ENCODE measurements at regions not wholly inside any gene's neighbourhood (a gene's known extent, or its start where the extent isn't known, plus 50 kb on each side); places are given as distances from the start of the nearest gene placed in this dataset.
"Not testable (repeated sequence)": the region's sequence is repeated elsewhere in the genome, so short reads cannot be mapped to it uniquely, and the experiment has no call there.

- H3K23ac ChIP-seq (ENCODE audit: low read depth, low read length); H3K4ac ChIP-seq (ENCODE audit: low read depth, low read length); H3K27ac ChIP-seq (ENCODE audit: insufficient read depth, low read length); H2BK20ac ChIP-seq (ENCODE audit: low read depth, low read length); ATAC-seq (ENCODE audit: low read depth); H3K9ac ChIP-seq (ENCODE audit: low read depth, low read length); H3K4me2 ChIP-seq (ENCODE audit: low read depth, low read length); H4K8ac ChIP-seq (ENCODE audit: low read depth in 2 of 2, low read length in 2 of 2); intact Hi-C loops (cut with micrococcal nuclease); in situ Hi-C loops (cut with MboI; ENCODE audit: low sequenced_read_pairs); H2BK5ac ChIP-seq (ENCODE audit: low read depth, low read length, poor library complexity, severe bottlenecking); H3K9me1 ChIP-seq (ENCODE audit: insufficient read depth, low read length); BruUV-seq (replicated peaks); H3K36me3 ChIP-seq (ENCODE audit: control insufficient read depth, insufficient read depth, low read length); POLR2A ChIA-PET (ENCODE audit: unreplicated experiment); H3K4me3 ChIP-seq (ENCODE audit: insufficient read depth, low read depth, low read length); H4K20me1 ChIP-seq (ENCODE audit: insufficient read depth, low read length); H4K5ac ChIP-seq (ENCODE audit: low read depth, low read length); DNase-seq; H2AFZ ChIP-seq (replicated peaks; ENCODE audit: low read length, poor library complexity); CTCF ChIA-PET; H3K18ac ChIP-seq (ENCODE audit: low read depth, low read length); H3K79me1 ChIP-seq (ENCODE audit: low read depth in 1 of 2, low read length in 2 of 2); H2BK15ac ChIP-seq (ENCODE audit: low read depth, low read length); dilution Hi-C loops (cut with HindIII; ENCODE audit: low sequenced_read_pairs, unreplicated experiment); H3K14ac ChIP-seq (replicated peaks; ENCODE audit: low read depth, low read length); H2AK5ac ChIP-seq (ENCODE audit: low read depth, low read length); H3K4me1 ChIP-seq (ENCODE audit: control insufficient read depth, insufficient read depth, low read length); H2AK9ac ChIP-seq (replicated peaks; ENCODE audit: low read depth, low read length, poor library complexity); H2BK120ac ChIP-seq (ENCODE audit: low read depth, low read length); H3K56ac ChIP-seq (ENCODE audit: extremely low read depth, insufficient read depth, low read length); H4K91ac ChIP-seq (ENCODE audit: insufficient read depth, low read depth, low read length); H3K9me3 ChIP-seq (ENCODE audit: control insufficient read depth, insufficient read depth, low read length); H3K27me3 ChIP-seq (ENCODE audit: control insufficient read depth, insufficient read depth, low read length): not testable (repeated sequence)
- WGBS, 2 experiments (ENCODE audit: extremely low coverage in 2 of 2, insufficient read length in 1 of 2) = 85% methylated on average over 8 of the region's 28 CpGs; no CpG with 5 or more reads in 1 of the 2 experiments
These were observed 280.3 kb upstream of the SGCG start for GRCh38 chr13:22900416-22900951.
